ENCODE measurements at regions not wholly inside any gene's neighbourhood (a gene's known extent, or its start where the extent isn't known, plus 50 kb on each side); places are given as distances from the start of the nearest gene placed in this dataset.

GRCh38 chr5:4013106-4013898, 417.7 kb downstream of the IRX1 start:
- TF ChIP-seq POLR2A (IDR thresholded peaks at IDR 0.05) (no peak), POLR2AphosphoS5 (IDR thresholded peaks at IDR 0.05) (no peak), EP300 (IDR thresholded peaks at IDR 0.05) (no peak)
- TF ChIP-seq, protein P1, sequence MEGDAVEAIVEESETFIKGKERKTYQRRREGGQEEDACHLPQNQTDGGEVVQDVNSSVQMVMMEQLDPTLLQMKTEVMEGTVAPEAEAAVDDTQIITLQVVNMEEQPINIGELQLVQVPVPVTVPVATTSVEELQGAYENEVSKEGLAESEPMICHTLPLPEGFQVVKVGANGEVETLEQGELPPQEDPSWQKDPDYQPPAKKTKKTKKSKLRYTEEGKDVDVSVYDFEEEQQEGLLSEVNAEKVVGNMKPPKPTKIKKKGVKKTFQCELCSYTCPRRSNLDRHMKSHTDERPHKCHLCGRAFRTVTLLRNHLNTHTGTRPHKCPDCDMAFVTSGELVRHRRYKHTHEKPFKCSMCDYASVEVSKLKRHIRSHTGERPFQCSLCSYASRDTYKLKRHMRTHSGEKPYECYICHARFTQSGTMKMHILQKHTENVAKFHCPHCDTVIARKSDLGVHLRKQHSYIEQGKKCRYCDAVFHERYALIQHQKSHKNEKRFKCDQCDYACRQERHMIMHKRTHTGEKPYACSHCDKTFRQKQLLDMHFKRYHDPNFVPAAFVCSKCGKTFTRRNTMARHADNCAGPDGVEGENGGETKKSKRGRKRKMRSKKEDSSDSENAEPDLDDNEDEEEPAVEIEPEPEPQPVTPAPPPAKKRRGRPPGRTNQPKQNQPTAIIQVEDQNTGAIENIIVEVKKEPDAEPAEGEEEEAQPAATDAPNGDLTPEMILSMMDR (IDR thresholded peaks at IDR 0.05) = no peak
- no peaks in the 10 kb centered on the region for H3K36me3 ChIP-seq
- no peak for ATAC-seq (ENCODE audit: low FRiP score in 2 of 2)
- H3K9me3 ChIP-seq = peaks cover 0 to 3% (median 0%) of the 10 kb centered on the region in 4 donors
- H3K4me3 ChIP-seq = no peak overlapping the region
- WGBS, 2 donors = 78 to 83% methylated on average over 20 of the region's 20 CpGs
- no peaks in the 10 kb centered on the region for H3K27me3 ChIP-seq
- no peak overlapping the region for H3K27ac ChIP-seq
- H3K4me1 ChIP-seq = peaks cover 0 to 2% (median 0%) of the 10 kb centered on the region in 4 donors
- peak in 1 of 2 donors; percentile 29 for DNase-seq

DNA sequence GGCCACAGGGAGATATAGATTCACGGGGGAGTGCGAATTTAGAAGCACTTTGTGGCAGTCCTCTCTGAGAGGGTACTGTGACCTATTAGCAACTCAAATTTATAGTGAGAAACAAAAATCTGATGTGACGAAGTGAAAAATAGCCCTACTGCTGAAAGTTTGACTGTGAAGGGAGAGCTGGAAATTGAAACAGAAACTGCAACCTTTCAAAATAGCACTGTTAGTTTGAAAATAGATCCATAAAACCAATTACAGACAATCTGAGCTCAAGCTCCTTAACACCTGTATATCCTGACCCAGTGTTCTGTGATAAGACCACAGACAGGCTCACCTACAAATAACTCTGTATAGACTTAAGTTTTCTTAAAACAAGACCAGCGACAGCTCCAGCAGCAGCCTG, 420.1 kb downstream of the IRX1 start:
- 85% methylated on average over 4 of the region's 4 CpGs for WGBS, 2 donors
- TF ChIP-seq POLR2A (IDR thresholded peaks at IDR 0.05) = no peak
- no peak for TF ChIP-seq POLR2AphosphoS5 (IDR thresholded peaks at IDR 0.05)
- TF ChIP-seq EP300 (IDR thresholded peaks at IDR 0.05) = no peak
- TF ChIP-seq, protein P1 (IDR thresholded peaks at IDR 0.05) = no peak
- ATAC-seq (ENCODE audit: low FRiP score in 2 of 2) (no peak), DNase-seq (no peak)
- peaks cover 0 to 3% (median 0%) of the 10 kb centered on the region in 4 donors for H3K9me3 ChIP-seq
- peaks cover 0 to 2% (median 0%) of the 10 kb centered on the region in 4 donors for H3K4me1 ChIP-seq
- no peaks in the 10 kb centered on the region for H3K36me3 ChIP-seq
- H3K27me3 ChIP-seq = no peaks in the 10 kb centered on the region
- H3K4me3 ChIP-seq = no peak overlapping the region
- no peak overlapping the region for H3K27ac ChIP-seq

DNA sequence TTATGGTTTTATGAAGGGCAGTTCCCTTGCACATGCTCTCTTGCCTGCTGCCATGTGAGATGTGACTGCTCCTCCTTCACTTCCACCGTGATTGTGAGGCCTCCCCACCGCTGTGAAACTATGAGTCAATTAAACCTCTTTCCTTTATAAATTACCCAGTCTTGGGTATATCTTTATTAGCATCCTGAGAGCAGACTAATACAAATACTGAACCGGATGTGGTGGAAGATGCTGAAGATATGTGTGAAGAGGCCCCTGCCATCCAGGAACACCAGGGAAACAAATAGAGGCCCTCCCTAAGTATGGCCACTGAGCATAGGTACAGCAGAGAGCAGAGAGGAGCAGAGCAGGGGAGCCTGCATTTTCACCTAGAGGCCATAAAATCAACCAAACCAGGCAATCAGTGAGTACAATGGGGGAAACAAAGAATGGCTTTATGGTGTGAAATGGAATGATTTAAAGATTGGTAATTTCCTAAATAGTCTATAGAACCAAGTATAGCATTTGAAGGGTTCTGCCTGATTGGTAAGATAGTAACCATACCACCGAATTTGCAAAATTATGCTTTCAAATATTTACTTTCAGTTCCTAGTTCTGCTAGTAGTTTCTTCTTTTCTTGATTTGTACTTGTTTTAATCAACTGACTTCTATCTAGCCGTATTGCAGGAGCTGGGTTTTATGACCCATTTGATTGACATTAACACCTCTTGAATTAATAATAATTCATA, 421.6 kb downstream of the IRX1 start:
- H3K36me3 ChIP-seq = no peaks in the 10 kb centered on the region
- 79 to 81% methylated on average over 5 of the region's 5 CpGs for WGBS, 2 donors
- H3K4me1 ChIP-seq = peaks cover 0 to 2% (median 0%) of the 10 kb centered on the region in 4 donors
- H3K4me3 ChIP-seq = no peak overlapping the region
- H3K27ac ChIP-seq = no peak overlapping the region
- no peaks in the 10 kb centered on the region for H3K9me3 ChIP-seq
- DNase-seq (no peak), ATAC-seq (ENCODE audit: low FRiP score in 2 of 2) (no peak)
- H3K27me3 ChIP-seq = no peaks in the 10 kb centered on the region
- no peak for TF ChIP-seq POLR2A (IDR thresholded peaks at IDR 0.05)
- TF ChIP-seq POLR2AphosphoS5 (IDR thresholded peaks at IDR 0.05) = no peak
- TF ChIP-seq, protein P1 (IDR thresholded peaks at IDR 0.05) = no peak
- TF ChIP-seq EP300 (IDR thresholded peaks at IDR 0.05) = no peak

GRCh38 chr5:4018007-4018406, 422.4 kb downstream of the IRX1 start:
- DNase-seq (no peak), ATAC-seq (ENCODE audit: low FRiP score in 2 of 2) (no peak)
- WGBS, 2 donors = 30 to 48% methylated on average over 2 of the region's 2 CpGs
- H3K36me3 ChIP-seq = no peaks in the 10 kb centered on the region
- H3K9me3 ChIP-seq = peaks cover 0 to 1% (median 0%) of the 10 kb centered on the region in 4 donors
- TF ChIP-seq POLR2AphosphoS5 (IDR thresholded peaks at IDR 0.05) = no peak
- TF ChIP-seq EP300 (IDR thresholded peaks at IDR 0.05) = no peak
- TF ChIP-seq POLR2A (IDR thresholded peaks at IDR 0.05) = no peak
- TF ChIP-seq, protein P1 (IDR thresholded peaks at IDR 0.05) = no peak
- peaks cover 0 to 2% (median 0%) of the 10 kb centered on the region in 4 donors for H3K4me1 ChIP-seq
- H3K27me3 ChIP-seq = no peaks in the 10 kb centered on the region
- H3K27ac ChIP-seq = no peak overlapping the region
- H3K4me3 ChIP-seq = no peak overlapping the region
